LNCAP (cell line): ENCODE measurements at regions not wholly inside any gene's neighbourhood (a gene's known extent, or its start where the extent isn't known, plus 50 kb on each side); places are given as distances from the start of the nearest gene placed in this dataset.

Experiments
- CTCF ChIP-seq: fragments of 450-650 bp; IDR thresholded peaks from 2 replicates; pipeline ENCODE4 v1.5.1; 2017; ENCODE audit warnings: mild to moderate bottlenecking

GRCh38 chr5:6202149-6202967, 176.0 kb downstream of the MED10 start:
- no peak; the same call in 1 of the 2 replicates for TF ChIP-seq CTCF

GRCh38 chr5:6201631-6202030, 176.7 kb downstream of the MED10 start:
- no peak for TF ChIP-seq CTCF

- no peak for TF ChIP-seq CTCF
These were observed 179.8 kb downstream of the MED10 start for GRCh38 chr5:6198531-6198930.

GRCh38 chr5:6197427-6197826, 180.9 kb downstream of the MED10 start:
- TF ChIP-seq CTCF: no peak

- TF ChIP-seq CTCF: no peak
These were observed 182.5 kb downstream of the MED10 start for GRCh38 chr5:6195711-6196358.

- no peak for TF ChIP-seq CTCF
These were observed 183.3 kb downstream of the MED10 start for GRCh38 chr5:6194906-6195612.

GRCh38 chr5:6194261-6194875, 184.0 kb downstream of the MED10 start:
- TF ChIP-seq CTCF: no peak
